Activated CD4-positive, alpha-beta T cell treated with anti-CD3 and anti-CD28 coated beads, Interleukin-2, amount 10 ng/mL, durations not matched to agents 7 days and 5 days (primary cell): ENCODE measurements at regions not wholly inside any gene's neighbourhood (a gene's known extent, or its start where the extent isn't known, plus 50 kb on each side); places are given as distances from the start of the nearest gene placed in this dataset.
A peak's percentile ranks its signal among the peaks of the same experiment; 100 is the strongest.

Experiments used
- CTCF ChIA-PET: fragments of 350-600 bp; sonication (Branson Sonifier 250); formaldehyde crosslinking; loops from one replicate; lab custom pipeline; 2021; ENCODE audit warnings: antibody characterized with exemption; lab: Charles Lee
- POLR2A ChIA-PET: fragments of 350-600 bp; sonication (Branson Sonifier 250); formaldehyde crosslinking; loops from one replicate; lab custom pipeline; 2021; ENCODE audit warnings: antibody characterized with exemption; lab: Charles Lee
- DNase-seq: peaks from one replicate; pipeline ENCODE4 v3.0.0-alpha.2; 2020
- H3K27ac Mint-ChIP-seq: one replicate; pipeline ENCODE4 v1.8.0; 2021; ENCODE audit warnings: mild to moderate bottlenecking, moderate library complexity, mixed read lengths
- H3K27me3 Mint-ChIP-seq: one replicate; pipeline ENCODE4 v1.8.0; 2021; ENCODE audit warnings: mixed read lengths
- H3K36me3 Mint-ChIP-seq: one replicate; pipeline ENCODE4 v1.8.0; 2021; ENCODE audit warnings: low read depth, mixed read lengths
- H3K4me1 Mint-ChIP-seq: one replicate; pipeline ENCODE4 v1.8.0; 2021; ENCODE audit warnings: mixed read lengths
- H3K4me3 Mint-ChIP-seq: one replicate; pipeline ENCODE4 v1.8.0; 2021; ENCODE audit warnings: mild to moderate bottlenecking, moderate library complexity, mixed read lengths
- H3K9me3 Mint-ChIP-seq: one replicate; pipeline ENCODE4 v1.8.0; 2021; ENCODE audit warnings: mixed read lengths

DNA sequence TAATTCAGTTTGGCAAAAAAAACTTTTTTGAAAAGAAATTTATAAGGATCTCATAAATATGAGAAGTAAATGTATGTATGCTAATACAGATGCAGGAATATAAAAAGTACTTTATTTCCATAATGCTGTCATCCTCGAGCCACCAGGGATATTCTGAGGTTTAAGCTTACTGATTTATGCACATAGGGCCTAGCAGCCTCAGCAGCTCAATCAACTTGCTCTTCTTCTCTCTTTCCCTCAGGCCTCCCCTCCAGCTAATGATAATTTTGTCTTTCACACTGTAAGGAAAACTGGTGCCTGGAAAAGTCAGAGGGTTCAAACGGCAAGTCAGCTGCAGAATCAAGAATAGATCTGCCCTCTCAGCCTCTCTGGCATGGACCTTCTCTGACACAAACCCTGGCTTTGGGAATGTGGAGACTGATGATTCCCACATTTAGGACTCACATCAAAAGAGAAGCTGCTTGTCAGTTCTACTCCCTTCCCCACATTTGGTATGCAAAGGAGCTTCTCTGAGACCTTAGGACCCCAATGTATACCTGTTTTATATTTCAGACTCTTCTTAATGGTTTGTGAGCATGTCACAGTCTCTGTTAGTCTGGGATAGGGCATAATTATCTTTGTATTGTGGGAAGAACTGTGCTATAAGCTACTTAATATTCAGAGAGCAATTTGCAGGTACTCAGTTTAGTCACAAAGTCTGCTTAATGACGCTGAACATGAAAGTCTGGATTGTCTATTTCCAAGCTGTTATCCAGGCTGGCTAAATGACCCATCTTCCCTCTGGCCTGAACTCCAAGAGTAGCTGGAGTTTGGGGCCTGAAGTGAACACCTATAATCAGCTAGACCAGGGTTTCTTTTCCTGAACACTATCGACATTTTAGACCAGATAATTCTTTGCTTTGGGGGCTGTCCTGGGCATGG is 52.1 kb upstream of the DIPK1A start:
- CTCF ChIA-PET = interaction anchor here (0.7 to 2.6 kb wide), 11 partner anchors 9 to 67 kb away, joined by 3 to 10 read pairs (median 4); partner anchors contain the start of gene MTF2

DNA sequence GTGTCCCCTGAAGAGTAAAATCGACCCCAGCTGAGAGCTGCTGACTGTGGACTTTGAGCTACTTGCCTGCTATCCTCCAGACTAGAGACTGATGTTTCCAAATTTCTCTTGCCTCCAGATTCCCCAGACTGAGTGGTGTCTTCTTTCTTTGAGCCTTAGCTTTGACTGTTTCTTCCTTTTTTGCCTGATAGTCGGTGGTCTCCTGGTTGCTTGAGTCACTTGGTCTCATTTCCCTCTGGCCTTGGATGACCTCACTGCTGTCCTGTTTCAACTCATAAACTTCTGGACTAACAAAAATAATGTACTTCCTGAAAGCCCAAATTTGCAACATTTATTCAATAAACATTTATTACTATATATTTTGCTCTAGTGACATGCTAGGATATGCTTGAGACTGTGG is 52.9 kb upstream of the DIPK1A start:
- CTCF ChIA-PET = interaction anchor here (0.7 to 2.6 kb wide), 10 partner anchors 10 to 65 kb away, joined by 3 to 10 read pairs (median 5); partner anchors contain the start of gene MTF2
- POLR2A ChIA-PET = no interaction called here

More for the DNA sequence above, 52.1 kb upstream of the DIPK1A start:
- Mint-ChIP-seq H3K36me3 (no peaks in the 10 kb centered on the region), H3K27ac (no peak overlapping the region), H3K27me3 (peaks cover 8% of the 10 kb centered on the region), H3K9me3 (no peaks in the 10 kb centered on the region), H3K4me3 (no peak overlapping the region), H3K4me1 (peaks cover 20% of the 10 kb centered on the region)
- POLR2A ChIA-PET = no interaction called here
- DNase-seq = no peak

DNA sequence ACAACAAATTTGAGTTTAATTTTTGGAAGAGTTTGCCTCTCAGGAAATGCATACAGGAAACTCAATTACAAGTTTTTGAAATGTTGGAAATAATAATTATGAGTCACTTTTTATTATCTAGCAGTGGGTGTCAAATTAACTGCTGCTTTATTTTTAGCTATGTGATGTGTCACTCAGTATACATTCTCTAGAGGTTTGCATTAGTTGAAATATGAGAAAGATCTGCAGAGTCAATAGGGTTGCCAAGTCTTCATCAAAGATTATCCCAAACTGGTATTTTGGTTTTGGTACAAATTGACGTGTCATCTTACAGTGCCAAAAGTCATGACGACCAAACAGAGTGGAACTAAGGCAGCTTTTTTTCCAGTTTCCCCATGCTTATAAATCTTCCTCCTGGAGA is 54.3 kb upstream of the DIPK1A start:
- Mint-ChIP-seq H3K36me3 (no peaks in the 10 kb centered on the region), H3K4me3 (no peak overlapping the region), H3K4me1 (peaks cover 20% of the 10 kb centered on the region), H3K9me3 (no peaks in the 10 kb centered on the region), H3K27ac (no peak overlapping the region), H3K27me3 (peaks cover 19% of the 10 kb centered on the region)
- DNase-seq = no peak
- POLR2A ChIA-PET = no interaction called here
- CTCF ChIA-PET = interaction anchor here (0.9 to 2.3 kb wide), 2 partner anchors 22 to 30 kb away, joined by 3 to 7 read pairs; no protein-coding TSS in a partner anchor

More for the DNA sequence above, 52.9 kb upstream of the DIPK1A start:
- H3K4me1 Mint-ChIP-seq = peaks cover 20% of the 10 kb centered on the region
- no peaks in the 10 kb centered on the region for H3K9me3 Mint-ChIP-seq
- DNase-seq = no peak
- no peak overlapping the region for H3K27ac Mint-ChIP-seq
- H3K36me3 Mint-ChIP-seq = no peaks in the 10 kb centered on the region
- no peak overlapping the region for H3K4me3 Mint-ChIP-seq
- peaks cover 11% of the 10 kb centered on the region for H3K27me3 Mint-ChIP-seq

GRCh38 chr1:93016171-93016570 is 54.9 kb upstream of the DIPK1A start:
- POLR2A ChIA-PET = no interaction called here
- peaks cover 20% of the 10 kb centered on the region for H3K4me1 Mint-ChIP-seq
- no peaks in the 10 kb centered on the region for H3K9me3 Mint-ChIP-seq
- CTCF ChIA-PET = interaction anchor here (0.9 to 2.0 kb wide), 4 partner anchors 22 to 185 kb away, joined by 3 to 5 read pairs (median 3); partner anchors contain the start of gene RPL5
- no peaks in the 10 kb centered on the region for H3K36me3 Mint-ChIP-seq
- no peak overlapping the region for H3K4me3 Mint-ChIP-seq
- H3K27me3 Mint-ChIP-seq = peaks cover 19% of the 10 kb centered on the region
- DNase-seq = no peak
- H3K27ac Mint-ChIP-seq = no peak overlapping the region

DNA sequence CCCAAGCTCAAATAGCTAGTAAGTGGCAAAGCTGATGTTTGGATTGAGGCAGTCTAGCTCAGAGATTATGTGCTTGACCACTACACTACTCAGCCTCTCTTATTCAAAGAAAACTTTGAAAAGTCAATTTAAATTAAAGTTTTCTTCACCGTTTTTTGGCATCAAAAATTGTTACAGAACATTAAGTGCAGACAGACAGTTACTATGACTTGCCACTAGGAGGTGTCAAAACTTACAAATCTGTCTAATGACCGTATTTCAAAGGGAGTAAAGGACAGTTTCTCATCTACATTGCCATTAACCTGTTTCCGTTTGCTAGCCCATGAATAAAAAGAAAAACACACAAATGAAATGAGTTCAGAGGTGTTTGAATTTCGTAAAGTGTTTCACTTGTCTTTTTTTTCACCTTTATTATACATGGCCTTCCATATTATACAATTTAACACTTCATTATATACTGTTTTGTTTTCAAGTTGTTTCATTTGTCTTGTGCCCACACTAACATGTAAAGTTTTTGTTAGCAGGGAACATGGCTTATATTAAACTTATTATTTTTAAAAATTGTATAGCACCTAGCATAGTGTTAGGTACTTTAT is 57.4 kb upstream of the MTF2 start:
- POLR2A ChIA-PET = no interaction called here
- H3K4me1 Mint-ChIP-seq = peaks cover 5% of the 10 kb centered on the region
- no peak overlapping the region for H3K4me3 Mint-ChIP-seq
- CTCF ChIA-PET = interaction anchor here (0.6 to 2.4 kb wide), 6 partner anchors 10 to 59 kb away, joined by 3 to 9 read pairs (median 5); no protein-coding TSS in a partner anchor
- peaks cover 30% of the 10 kb centered on the region for H3K27me3 Mint-ChIP-seq
- no peaks in the 10 kb centered on the region for H3K9me3 Mint-ChIP-seq
- H3K36me3 Mint-ChIP-seq = no peaks in the 10 kb centered on the region
- H3K27ac Mint-ChIP-seq = no peak overlapping the region
- peak; percentile 49 for DNase-seq

GRCh38 chr1:93022580-93022979 is 56.5 kb upstream of the MTF2 start:
- H3K36me3 Mint-ChIP-seq = no peaks in the 10 kb centered on the region
- POLR2A ChIA-PET = no interaction called here
- no peak for DNase-seq
- peaks cover 25% of the 10 kb centered on the region for H3K27me3 Mint-ChIP-seq
- no peak overlapping the region for H3K27ac Mint-ChIP-seq
- H3K4me1 Mint-ChIP-seq = peaks cover 5% of the 10 kb centered on the region
- H3K9me3 Mint-ChIP-seq = no peaks in the 10 kb centered on the region
- H3K4me3 Mint-ChIP-seq = no peak overlapping the region
- CTCF ChIA-PET = interaction anchor here (1.1 to 2.4 kb wide), 3 partner anchors 9 to 114 kb away, joined by 3 to 9 read pairs (median 7); no protein-coding TSS in a partner anchor

DNA sequence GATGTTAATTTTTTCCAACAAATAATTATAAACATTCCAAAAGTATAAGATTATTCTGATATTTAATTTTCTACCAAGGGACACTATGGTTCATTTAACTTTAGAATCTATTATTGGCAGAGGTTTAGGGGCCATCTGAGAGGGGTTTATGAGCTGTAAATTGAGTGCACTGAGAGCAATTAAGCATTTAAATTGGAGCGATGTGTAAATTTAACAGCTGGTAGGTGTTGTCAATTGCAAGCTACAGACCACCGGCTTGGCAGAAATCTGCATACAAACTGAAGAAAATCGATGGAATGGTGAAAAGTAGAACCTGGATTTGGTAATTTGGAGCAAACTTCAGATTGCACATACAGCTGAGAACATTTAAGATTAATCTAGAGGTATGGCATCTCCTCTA is 55.8 kb upstream of the MTF2 start:
- Mint-ChIP-seq H3K9me3 (no peaks in the 10 kb centered on the region), H3K4me1 (peaks cover 8% of the 10 kb centered on the region), H3K27ac (no peak overlapping the region), H3K36me3 (no peaks in the 10 kb centered on the region), H3K27me3 (peaks cover 26% of the 10 kb centered on the region), H3K4me3 (no peak overlapping the region)
- CTCF ChIA-PET = interaction anchor here (0.6 to 2.4 kb wide), 10 partner anchors 9 to 724 kb away, joined by 3 to 9 read pairs (median 3); partner anchors contain the start of gene RPAP2
- POLR2A ChIA-PET = interaction anchor here (0.6 kb wide), 1 partner anchor 311 kb away, joined by 5 read pairs; no protein-coding TSS in a partner anchor
- no peak for DNase-seq

DNA sequence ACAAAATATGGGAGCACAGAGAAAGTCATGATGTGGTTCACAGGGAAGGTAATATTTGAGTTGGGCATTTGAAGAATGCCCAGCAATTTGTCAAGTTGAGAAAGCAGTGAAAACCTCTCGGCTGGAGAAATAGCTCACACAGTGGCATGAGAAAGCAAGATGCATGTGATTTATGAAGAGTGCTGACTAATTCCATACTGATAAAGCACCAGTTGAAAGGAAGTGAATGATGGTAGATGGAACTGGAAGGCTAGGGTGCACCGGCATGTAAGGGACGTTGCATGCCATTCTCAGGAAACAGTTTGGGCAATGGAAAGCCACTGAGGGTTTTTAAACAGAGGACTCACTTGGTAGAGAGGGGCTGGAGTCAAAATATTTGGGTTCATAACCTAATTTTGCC is 53.5 kb upstream of the MTF2 start:
- DNase-seq = no peak
- H3K36me3 Mint-ChIP-seq = no peaks in the 10 kb centered on the region
- POLR2A ChIA-PET = no interaction called here

GRCh38 chr1:93028542-93028941 is 50.5 kb upstream of the MTF2 start:
- peaks cover 14% of the 10 kb centered on the region for H3K27me3 Mint-ChIP-seq
- DNase-seq = no peak
- no peaks in the 10 kb centered on the region for H3K36me3 Mint-ChIP-seq
- POLR2A ChIA-PET = interaction anchor here (0.7 kb wide), 1 partner anchor 27 kb away, joined by 3 read pairs; no protein-coding TSS in a partner anchor
- CTCF ChIA-PET = interaction anchor here (1.5 kb wide), 1 partner anchor 33 kb away, joined by 3 read pairs; no protein-coding TSS in a partner anchor
- H3K4me3 Mint-ChIP-seq = no peak overlapping the region
- no peak overlapping the region for H3K27ac Mint-ChIP-seq
- peaks cover 34% of the 10 kb centered on the region for H3K4me1 Mint-ChIP-seq
- H3K9me3 Mint-ChIP-seq = no peaks in the 10 kb centered on the region

More for the DNA sequence above, 53.5 kb upstream of the MTF2 start:
- Mint-ChIP-seq H3K9me3 (no peaks in the 10 kb centered on the region), H3K27ac (no peak overlapping the region), H3K4me3 (no peak overlapping the region), H3K27me3 (peaks cover 14% of the 10 kb centered on the region), H3K4me1 (peaks cover 28% of the 10 kb centered on the region)
- CTCF ChIA-PET = interaction anchor here (0.9 to 1.3 kb wide), 4 partner anchors 18 to 83 kb away, joined by 3 to 6 read pairs (median 3); no protein-coding TSS in a partner anchor
